ENCODE measurements at regions not wholly inside any gene's neighbourhood (a gene's known extent, or its start where the extent isn't known, plus 50 kb on each side); places are given as distances from the start of the nearest gene placed in this dataset.

- no peak overlapping the region for H3K4ac ChIP-seq (replicated peaks; ENCODE audit: insufficient read length, low read depth, low read length)
- no peak overlapping the region for H3K56ac ChIP-seq (replicated peaks; ENCODE audit: insufficient read length, low read depth, low read length)
- H3K9me3 ChIP-seq (ENCODE audit: insufficient read depth in 2 of 2, low read depth in 1 of 2, low read length in 1 of 2), result no peaks in the 10 kb centered on the region
- H4K20me1 ChIP-seq (replicated peaks in 1 of 2; ENCODE audit: control insufficient read depth in 1 of 2, insufficient read depth in 2 of 2, low read length in 2 of 2), result no peaks in the 10 kb centered on the region
- H4K8ac ChIP-seq (ENCODE audit: extremely low read depth, insufficient read depth, low read length), result no peak overlapping the region
- no peak overlapping the region for H3K4me3 ChIP-seq (ENCODE audit: extremely low read depth in 1 of 4, insufficient read depth in 2 of 4, low read depth in 3 of 4, low read length in 4 of 4)
- H4K5ac ChIP-seq (ENCODE audit: insufficient read length, low read depth, low read length), result no peak overlapping the region
- WGBS, 2 experiments (ENCODE audit: extremely low coverage in 1 of 2, insufficient coverage in 1 of 2, insufficient read length in 1 of 2, insufficient replicate concordance in 2 of 2, low coverage in 1 of 2, low lambda C conversion rate in 2 of 2, missing lambda C conversion rate in 1 of 2), result 100% methylated on average over 2 of the region's 2 CpGs; no CpG with 5 or more reads in 1 of the 2 experiments
- DNase-seq (ENCODE audit: low read depth in 1 of 2, low spot score in 2 of 2), result no peak
- H3K9ac ChIP-seq (replicated peaks in 1 of 4; ENCODE audit: extremely low read depth in 1 of 4, low read depth in 3 of 4, low read length in 3 of 4), result no peak overlapping the region
- no peak overlapping the region for H2BK120ac ChIP-seq (replicated peaks; ENCODE audit: low read depth, low read length)
- no peak overlapping the region for H3K18ac ChIP-seq (ENCODE audit: extremely low read depth, low read length)
- H2AK5ac ChIP-seq (ENCODE audit: low read depth, low read length), result no peak overlapping the region
- H3K36me3 ChIP-seq (ENCODE audit: control insufficient read depth in 2 of 4, insufficient read depth in 4 of 4, low read length in 3 of 4), result no peaks in the 10 kb centered on the region
- no peaks in the 10 kb centered on the region for H3K79me2 ChIP-seq (ENCODE audit: control insufficient read depth in 1 of 2, insufficient read depth in 2 of 2, low read length in 2 of 2)
- POLR2A ChIA-PET (ENCODE audit: partially characterized antibody), result no interaction called here
- no peak overlapping the region for H3K14ac ChIP-seq (ENCODE audit: insufficient read length)
- FAIRE-seq, result no peak
- no peaks in the 10 kb centered on the region for H3K23me2 ChIP-seq (ENCODE audit: low read depth, low read length)
- no peak overlapping the region for H3K4me2 ChIP-seq (ENCODE audit: insufficient read depth in 1 of 2, low read depth in 2 of 2, low read length in 2 of 2)
- CTCF ChIA-PET (ENCODE audit: partially characterized antibody), result no interaction called here
- no peak overlapping the region for H2BK5ac ChIP-seq (ENCODE audit: low read depth, low read length)
- H3K23ac ChIP-seq (ENCODE audit: insufficient read length), result no peak overlapping the region
- no peaks in the 10 kb centered on the region for H3K27me3 ChIP-seq (replicated peaks in 1 of 4; ENCODE audit: control insufficient read depth in 3 of 4, extremely low read depth in 1 of 4, insufficient read depth in 3 of 4, low read length in 3 of 4)
- H2BK15ac ChIP-seq (ENCODE audit: low read length), result no peak overlapping the region
- H3K27ac ChIP-seq (ENCODE audit: low read depth, low read length), result no peak overlapping the region
- no peak overlapping the region for H4K91ac ChIP-seq (replicated peaks; ENCODE audit: insufficient read length, low read length)
- no peak overlapping the region for H2BK20ac ChIP-seq (ENCODE audit: low read length)
- H3K79me1 ChIP-seq (ENCODE audit: low read depth, low read length), result no peaks in the 10 kb centered on the region
- no peak overlapping the region for H2BK12ac ChIP-seq (ENCODE audit: low read depth, low read length)
- no peak overlapping the region for H2AFZ ChIP-seq (ENCODE audit: low read length)
- no peaks in the 10 kb centered on the region for H3K4me1 ChIP-seq (replicated peaks in 1 of 4; ENCODE audit: control insufficient read depth in 3 of 4, insufficient read depth in 4 of 4, low read length in 3 of 4)
- TF ChIP-seq MAFK (IDR thresholded peaks at IDR 0.05; ENCODE audit: low read depth, low read length), result no peak
- TF ChIP-seq SIRT6 (IDR thresholded peaks at IDR 0.05; ENCODE audit: low read length), result no peak
- no peak for TF ChIP-seq RBBP5 (IDR thresholded peaks at IDR 0.05; ENCODE audit: borderline replicate concordance, low read depth, low read length)
- TF ChIP-seq CTBP2 (IDR thresholded peaks at IDR 0.05; ENCODE audit: borderline replicate concordance, insufficient read depth, insufficient read length, low read length), result no peak
- no peak for TF ChIP-seq BCL11A (IDR thresholded peaks at IDR 0.05; ENCODE audit: low read depth in 2 of 2, low read length in 2 of 2)
- TF ChIP-seq TEAD4 (IDR thresholded peaks at IDR 0.05; ENCODE audit: low read depth, low read length), result no peak
- TF ChIP-seq SUZ12 (IDR thresholded peaks at IDR 0.05; ENCODE audit: low read length), result no peak
- TF ChIP-seq POLR2A (IDR thresholded peaks at IDR 0.05; ENCODE audit: control extremely low read depth in 1 of 2, low read depth in 2 of 2, low read length in 2 of 2), result no peak
- TF ChIP-seq KDM1A (IDR thresholded peaks at IDR 0.05; ENCODE audit: borderline replicate concordance, low read length), result no peak
- TF ChIP-seq, protein P1, sequence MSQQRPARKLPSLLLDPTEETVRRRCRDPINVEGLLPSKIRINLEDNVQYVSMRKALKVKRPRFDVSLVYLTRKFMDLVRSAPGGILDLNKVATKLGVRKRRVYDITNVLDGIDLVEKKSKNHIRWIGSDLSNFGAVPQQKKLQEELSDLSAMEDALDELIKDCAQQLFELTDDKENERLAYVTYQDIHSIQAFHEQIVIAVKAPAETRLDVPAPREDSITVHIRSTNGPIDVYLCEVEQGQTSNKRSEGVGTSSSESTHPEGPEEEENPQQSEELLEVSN (IDR thresholded peaks at IDR 0.05), result no peak
- TF ChIP-seq, protein P2, sequence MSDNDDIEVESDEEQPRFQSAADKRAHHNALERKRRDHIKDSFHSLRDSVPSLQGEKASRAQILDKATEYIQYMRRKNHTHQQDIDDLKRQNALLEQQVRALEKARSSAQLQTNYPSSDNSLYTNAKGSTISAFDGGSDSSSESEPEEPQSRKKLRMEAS (IDR thresholded peaks at IDR 0.05), result no peak
- no peak for TF ChIP-seq RXRA (IDR thresholded peaks at IDR 0.05; ENCODE audit: insufficient read depth, low read depth, low read length)
- no peak for TF ChIP-seq CREB1 (IDR thresholded peaks at IDR 0.05)
Measured at GRCh38 chr6:56003616-56004015, 128.2 kb upstream of the BMP5 start.
